HG03039 (cell line): ENCODE measurements at regions not wholly inside any gene's neighbourhood (a gene's known extent, or its start where the extent isn't known, plus 50 kb on each side); places are given as distances from the start of the nearest gene placed in this dataset.
A peak's percentile ranks its signal among the peaks of the same experiment; 100 is the strongest.

ENCODE experiments used
- ATAC-seq: cut with Tn5 transposase; IDR thresholded peaks from one replicate; pipeline ENCODE4 v1.9.1; 2021; ENCODE audit warnings: mild to moderate bottlenecking, moderate library complexity; ENCODE audit not compliant: unreplicated experiment

- ATAC-seq = no peak
Measured at GRCh38 chr2:144597894-144598593, 78.1 kb upstream of the ZEB2 start.

GRCh38 chr2:144597388-144597787, 77.5 kb upstream of the ZEB2 start:
- ATAC-seq = no peak

GRCh38 chr2:144596073-144596871, 76.4 kb upstream of the ZEB2 start:
- ATAC-seq = peak; percentile 84

DNA sequence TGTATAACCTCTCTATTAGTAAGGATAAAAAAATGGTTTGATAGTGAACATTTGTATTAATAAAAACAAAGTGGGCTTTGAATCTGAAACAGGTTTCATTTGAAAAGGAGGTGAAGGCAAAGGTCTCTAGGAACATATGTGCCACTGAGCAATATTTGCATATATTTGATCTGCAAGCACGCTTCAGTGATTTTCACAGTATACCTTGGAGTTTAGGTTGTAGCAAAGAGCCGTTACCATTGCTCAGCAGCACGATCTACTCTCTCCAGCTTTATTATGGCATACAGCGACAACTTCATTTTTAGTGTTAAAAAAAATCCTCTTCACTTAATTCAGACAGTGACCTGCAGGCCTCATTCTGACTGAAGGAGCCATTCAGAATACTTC, 75.8 kb upstream of the ZEB2 start:
- ATAC-seq = no peak

GRCh38 chr2:144595279-144595678, 75.4 kb upstream of the ZEB2 start:
- no peak for ATAC-seq

GRCh38 chr2:144593803-144594202, 73.9 kb upstream of the ZEB2 start:
- no peak for ATAC-seq

DNA sequence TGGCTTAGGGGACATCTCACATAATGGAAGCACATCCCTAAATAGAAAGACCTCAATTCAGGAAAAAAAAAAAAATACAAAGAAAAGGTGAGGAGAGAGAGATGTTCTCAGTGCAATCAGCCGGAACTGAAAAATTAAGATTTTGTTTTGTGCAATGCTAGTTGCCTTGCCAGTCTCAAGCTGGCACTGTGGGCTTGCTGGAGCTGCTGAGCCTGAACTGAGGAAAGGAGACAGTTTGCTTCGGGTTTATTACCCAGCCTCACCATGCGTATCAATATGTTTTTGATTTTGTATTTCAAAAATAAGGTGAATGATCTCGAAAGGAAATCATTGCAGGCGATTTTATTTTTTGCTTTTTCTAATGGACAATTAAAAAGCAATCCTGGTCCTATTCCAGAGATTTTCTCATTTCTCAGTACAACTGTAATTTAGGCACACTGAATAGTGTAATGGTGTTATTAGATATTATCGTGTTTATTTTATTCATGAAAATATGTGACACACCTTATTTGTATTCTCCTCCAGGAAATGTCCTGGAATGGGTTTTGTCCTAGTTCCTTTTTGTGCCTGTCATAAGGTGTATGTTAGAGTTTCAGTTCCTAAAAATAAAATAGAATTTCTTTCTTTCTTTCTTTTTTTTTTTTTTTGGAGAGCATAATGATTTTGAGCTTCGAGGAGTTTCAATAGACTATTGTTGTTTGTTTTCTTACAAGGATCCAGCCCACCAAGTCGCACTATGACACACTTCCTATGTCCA, 72.8 kb upstream of the ZEB2 start:
- ATAC-seq = no peak

DNA sequence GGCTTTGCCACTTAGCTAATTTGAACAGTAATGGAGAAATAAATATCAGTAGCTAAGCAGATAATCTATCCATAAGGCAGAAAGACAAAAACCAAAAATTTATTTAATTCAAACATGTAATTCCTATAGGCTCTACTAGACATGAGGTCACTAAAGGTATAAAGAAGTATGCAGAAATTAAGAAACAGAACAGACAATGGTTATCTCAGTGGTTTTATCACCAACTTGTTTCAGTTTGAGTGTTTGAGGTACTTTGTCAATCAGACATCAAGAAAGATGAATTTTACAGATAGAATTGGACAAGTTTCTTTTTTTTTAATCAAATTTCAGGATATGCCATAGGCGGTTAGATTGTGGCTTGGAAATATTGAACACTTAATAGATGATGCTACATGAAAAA, 67.4 kb upstream of the ZEB2 start:
- ATAC-seq = no peak

DNA sequence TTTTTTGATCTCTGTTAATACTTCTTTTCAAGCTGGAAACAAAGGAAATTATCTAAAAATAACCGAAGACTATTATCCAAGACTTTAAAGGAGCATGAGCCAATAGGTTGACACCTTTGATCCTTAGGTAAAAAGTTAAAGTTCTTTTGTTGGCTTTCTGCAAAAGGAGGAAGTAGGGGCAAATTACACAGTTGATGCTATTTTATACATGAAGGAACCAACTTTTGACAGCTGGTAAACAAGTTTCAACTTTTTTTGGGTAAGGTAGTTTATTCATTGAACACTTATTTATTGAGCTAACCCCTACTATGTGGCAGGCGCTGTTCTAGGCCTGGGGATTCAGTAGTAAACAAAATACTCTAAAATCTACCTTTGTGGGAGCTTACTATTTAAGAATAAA, 66.6 kb upstream of the ZEB2 start:
- no peak for ATAC-seq

DNA sequence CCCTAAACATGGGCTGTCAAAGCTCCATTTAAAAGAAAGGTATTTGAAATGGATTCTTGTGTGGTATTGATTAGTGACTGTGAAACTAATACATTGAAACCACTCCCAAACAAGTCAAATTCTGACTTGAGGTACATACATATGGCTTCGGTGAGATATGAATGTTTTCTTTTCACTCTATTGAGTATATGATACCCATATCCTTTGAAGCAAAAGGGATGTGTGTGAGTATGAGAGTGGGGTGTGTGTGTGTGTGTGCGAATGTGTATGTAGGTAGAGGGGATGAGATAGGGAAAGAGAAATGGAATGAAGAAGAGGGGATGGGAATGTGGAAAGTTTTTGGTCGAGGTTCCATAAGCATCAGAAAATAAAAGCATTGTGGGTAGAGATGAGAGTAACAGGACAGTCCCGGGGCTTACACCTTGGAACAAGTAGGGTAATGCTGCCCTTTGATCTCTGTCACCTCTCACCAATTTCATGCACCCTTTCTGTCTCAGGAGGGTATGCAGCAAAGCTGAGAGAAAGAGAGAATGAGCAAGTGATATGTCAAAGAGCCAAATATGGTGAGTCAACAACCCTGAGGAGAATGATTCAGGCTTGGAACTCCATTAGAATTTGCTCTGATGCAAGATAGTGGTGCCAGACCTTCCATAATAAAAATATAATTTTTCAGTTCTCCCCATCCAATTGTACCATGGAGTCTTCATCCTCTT, 64.0 kb upstream of the ZEB2 start:
- no peak for ATAC-seq

DNA sequence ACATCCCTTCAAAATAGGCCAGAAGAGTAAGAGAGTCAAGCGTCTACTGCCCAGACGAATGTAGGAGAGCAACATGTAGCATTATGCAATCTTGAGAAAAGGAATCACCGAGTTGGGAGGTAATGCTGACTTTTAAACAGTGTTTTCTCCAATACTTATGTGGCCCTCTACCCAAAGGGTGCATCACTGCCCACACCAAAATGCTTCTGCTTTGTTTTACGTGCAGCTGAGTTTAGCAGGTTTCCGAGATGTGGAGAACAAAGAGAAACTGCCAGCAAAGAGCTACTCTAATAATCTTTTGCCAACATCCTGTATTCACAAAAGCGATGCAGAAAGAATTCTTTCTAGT, 63.4 kb upstream of the ZEB2 start:
- no peak for ATAC-seq

- no peak for ATAC-seq
Measured at GRCh38 chr2:144582651-144583380, 62.9 kb upstream of the ZEB2 start.

DNA sequence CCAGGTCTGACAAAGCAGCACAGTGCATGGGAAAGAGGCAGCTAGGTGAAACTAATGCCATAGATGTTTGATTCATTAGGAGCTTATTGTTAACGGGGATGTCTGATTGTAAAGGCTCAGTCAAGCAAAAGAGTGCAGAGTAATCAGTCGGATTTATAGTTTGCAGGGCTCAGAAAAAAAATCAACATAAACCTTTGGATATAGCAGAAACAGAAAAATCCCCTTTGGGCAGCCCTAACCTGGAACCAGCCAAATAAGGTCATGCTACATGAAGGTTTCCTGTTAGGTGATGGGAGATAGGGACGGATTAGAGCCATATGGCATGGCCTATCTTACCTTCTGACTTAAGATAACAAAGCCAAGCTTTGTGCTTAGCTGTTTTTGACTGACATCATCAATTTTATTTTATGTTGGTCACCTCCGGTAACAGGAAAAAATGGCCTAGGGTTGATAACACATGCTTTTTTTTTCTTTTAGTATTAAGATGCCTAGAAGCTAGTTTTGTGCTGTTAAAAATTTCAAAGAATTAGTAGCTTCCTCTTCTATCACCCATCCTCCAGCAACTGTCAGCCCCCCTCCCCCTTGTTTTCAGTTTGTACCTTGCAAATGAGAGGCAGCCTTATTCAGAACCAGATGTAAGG, 60.7 kb upstream of the ZEB2 start:
- ATAC-seq = no peak

- ATAC-seq = no peak
Measured at GRCh38 chr2:144579556-144579955, 59.6 kb upstream of the ZEB2 start.

GRCh38 chr2:144578099-144578498, 58.2 kb upstream of the ZEB2 start:
- ATAC-seq = no peak

DNA sequence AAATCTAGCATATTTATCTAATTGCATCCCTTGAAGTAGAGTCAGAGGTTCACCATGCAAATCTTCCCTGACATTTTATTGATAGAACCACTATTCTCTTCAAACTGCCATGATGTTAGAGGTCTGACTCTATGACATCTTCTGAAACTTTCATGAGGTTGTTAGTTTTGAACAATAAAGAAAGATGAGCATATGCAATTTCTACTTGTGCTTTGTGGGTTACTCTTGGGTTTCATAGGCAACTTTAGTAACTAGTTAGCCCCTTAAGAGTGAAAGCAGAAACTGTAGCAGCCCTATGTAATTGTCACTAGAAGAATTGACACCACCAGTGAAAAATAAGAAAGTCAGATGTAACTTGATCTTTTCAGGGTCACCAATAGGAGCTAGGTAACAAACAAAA, 53.1 kb upstream of the ZEB2 start:
- ATAC-seq = peak; percentile 59

DNA sequence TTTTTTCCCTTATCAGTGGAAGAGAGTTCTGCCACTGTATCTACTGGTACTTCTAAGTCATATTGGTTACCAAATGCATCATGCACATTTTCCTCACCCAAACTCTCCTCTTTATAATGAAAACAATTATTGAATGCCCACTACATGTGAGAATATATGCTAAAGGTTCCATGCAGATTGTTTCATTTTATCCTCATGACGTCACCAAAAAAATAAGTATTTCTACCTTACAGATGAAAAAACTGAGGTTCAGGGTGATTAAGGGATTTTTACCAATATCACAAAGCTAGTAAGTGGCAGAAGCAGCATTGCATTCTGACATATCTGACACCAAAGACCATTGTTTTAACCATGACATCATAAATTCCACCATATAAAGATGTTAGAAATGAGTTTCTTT, 51.9 kb upstream of the ZEB2 start:
- ATAC-seq = no peak

DNA sequence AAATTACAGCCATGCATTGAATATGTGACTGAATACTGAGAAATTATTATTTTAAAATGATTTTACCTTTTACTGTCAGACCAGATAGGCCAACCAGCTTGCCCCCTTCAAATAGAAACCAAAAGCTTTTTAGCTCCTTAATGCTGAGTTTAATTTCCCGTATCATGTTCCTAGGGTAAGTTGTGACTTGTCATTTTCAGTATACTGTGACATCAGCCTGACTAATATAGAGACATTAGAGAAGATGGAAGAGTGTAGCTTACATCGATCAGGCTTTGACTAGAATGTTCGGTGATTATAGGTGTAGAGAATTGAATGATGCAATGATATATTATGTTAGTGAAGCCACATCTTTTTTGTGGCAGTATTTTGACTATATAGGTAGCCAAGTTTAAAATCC, 50.6 kb upstream of the ZEB2 start:
- ATAC-seq = no peak
